ENCODE measurements at regions not wholly inside any gene's neighbourhood (a gene's known extent, or its start where the extent isn't known, plus 50 kb on each side); places are given as distances from the start of the nearest gene placed in this dataset.

DNA sequence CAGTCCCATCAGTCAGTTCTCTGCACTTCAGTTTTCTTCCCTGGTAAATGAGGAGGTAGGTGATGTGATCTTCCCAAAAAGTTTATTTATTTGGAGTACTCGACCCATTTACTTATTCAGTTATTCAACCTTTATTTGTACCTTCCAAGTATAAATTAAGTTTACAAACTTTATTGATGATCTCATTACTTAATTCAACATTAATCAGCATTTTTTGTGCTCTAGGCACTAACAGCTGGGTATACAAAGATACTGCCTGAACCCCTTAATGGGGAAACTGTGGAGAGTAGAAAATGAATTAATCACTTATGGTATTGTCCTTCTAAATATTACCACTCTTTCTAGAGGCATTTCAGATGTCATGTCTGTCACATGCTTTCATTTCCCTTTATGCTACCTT lies 293.3 kb downstream of the DLEU7 start:
- Histone ChIP-seq H3K4me1 (ENCODE audit: control insufficient read depth in 1 of 2, insufficient read depth in 1 of 2, low read depth in 1 of 2, low read length in 1 of 2) (no peaks in the 10 kb centered on the region), H3K27ac (no peak overlapping the region), H3K4me3 (ENCODE audit: low read depth in 1 of 2, low read length in 1 of 2) (no peak overlapping the region), H3K9me3 (no peaks in the 10 kb centered on the region), H3K36me3 (no peaks in the 10 kb centered on the region), H3K27me3 (no peaks in the 10 kb centered on the region)
- TF ChIP-seq, protein P1, sequence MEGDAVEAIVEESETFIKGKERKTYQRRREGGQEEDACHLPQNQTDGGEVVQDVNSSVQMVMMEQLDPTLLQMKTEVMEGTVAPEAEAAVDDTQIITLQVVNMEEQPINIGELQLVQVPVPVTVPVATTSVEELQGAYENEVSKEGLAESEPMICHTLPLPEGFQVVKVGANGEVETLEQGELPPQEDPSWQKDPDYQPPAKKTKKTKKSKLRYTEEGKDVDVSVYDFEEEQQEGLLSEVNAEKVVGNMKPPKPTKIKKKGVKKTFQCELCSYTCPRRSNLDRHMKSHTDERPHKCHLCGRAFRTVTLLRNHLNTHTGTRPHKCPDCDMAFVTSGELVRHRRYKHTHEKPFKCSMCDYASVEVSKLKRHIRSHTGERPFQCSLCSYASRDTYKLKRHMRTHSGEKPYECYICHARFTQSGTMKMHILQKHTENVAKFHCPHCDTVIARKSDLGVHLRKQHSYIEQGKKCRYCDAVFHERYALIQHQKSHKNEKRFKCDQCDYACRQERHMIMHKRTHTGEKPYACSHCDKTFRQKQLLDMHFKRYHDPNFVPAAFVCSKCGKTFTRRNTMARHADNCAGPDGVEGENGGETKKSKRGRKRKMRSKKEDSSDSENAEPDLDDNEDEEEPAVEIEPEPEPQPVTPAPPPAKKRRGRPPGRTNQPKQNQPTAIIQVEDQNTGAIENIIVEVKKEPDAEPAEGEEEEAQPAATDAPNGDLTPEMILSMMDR (IDR thresholded peaks at IDR 0.05), result no peak

DNA sequence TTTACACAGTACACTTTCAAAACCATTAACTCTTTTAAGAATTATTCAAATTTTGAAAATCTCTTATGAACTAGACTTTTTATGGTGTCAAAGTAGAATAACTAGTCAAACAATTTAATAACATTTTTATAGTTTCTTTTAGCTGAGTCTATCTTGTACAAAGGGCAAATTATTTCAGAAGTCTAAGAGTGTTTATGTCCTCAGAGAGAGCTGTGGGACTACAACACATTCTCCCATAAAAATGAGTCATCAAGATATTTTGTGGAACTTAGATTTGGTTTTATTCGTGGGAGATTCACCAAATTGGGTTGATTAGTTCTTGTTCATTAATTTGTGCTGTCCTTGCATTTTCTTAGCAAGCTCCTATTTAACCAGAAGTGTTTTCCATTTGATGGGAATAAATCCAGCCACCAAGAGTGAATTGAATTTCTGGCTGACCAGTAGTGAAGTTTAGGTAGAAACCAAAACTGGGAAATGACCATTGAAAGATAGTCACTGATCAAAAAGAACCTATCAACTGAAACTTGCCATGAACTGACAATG lies 291.0 kb downstream of the DLEU7 start:
- Histone ChIP-seq H3K4me1 (ENCODE audit: control insufficient read depth in 1 of 2, insufficient read depth in 1 of 2, low read depth in 1 of 2, low read length in 1 of 2) (no peaks in the 10 kb centered on the region), H3K4me3 (ENCODE audit: low read depth in 1 of 2, low read length in 1 of 2) (no peak overlapping the region), H3K27me3 (no peaks in the 10 kb centered on the region), H3K27ac (no peak overlapping the region), H3K9me3 (no peaks in the 10 kb centered on the region), H3K36me3 (no peaks in the 10 kb centered on the region)
- TF ChIP-seq, protein P1 (IDR thresholded peaks at IDR 0.05), result no peak

DNA sequence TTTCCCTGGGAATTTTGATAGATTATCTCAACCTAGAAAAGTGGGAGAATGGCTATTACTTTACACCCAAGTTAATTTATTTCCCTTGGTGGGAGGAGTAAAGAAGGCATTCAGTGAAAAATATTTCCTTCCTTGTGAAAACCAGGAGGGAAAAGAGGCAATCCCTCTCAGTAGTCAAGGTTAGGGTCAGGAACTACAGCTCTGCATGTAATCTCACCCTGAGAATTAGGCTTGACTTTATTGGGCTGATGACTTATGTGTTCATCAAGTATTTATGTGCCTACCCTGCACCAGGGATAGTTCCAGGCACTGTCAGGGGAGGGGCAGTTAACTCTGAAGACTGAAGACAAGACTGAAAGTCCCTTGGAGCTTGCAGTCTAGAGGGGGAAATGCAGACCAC lies 281.8 kb downstream of the DLEU7 start:
- H3K27me3 ChIP-seq, result no peaks in the 10 kb centered on the region
- H3K36me3 ChIP-seq, result no peaks in the 10 kb centered on the region
- TF ChIP-seq, protein P1 (IDR thresholded peaks at IDR 0.05), result no peak
- no peak overlapping the region for H3K4me3 ChIP-seq (ENCODE audit: low read depth in 1 of 2, low read length in 1 of 2)
- H3K9me3 ChIP-seq, result no peaks in the 10 kb centered on the region
- H3K4me1 ChIP-seq (ENCODE audit: control insufficient read depth in 1 of 2, insufficient read depth in 1 of 2, low read depth in 1 of 2, low read length in 1 of 2), result no peaks in the 10 kb centered on the region
- no peak overlapping the region for H3K27ac ChIP-seq

GRCh38 chr13:50566646-50567045 lies 276.8 kb downstream of the DLEU7 start:
- TF ChIP-seq, protein P1 (IDR thresholded peaks at IDR 0.05), result no peak
- Histone ChIP-seq H3K4me1 (ENCODE audit: control insufficient read depth in 1 of 2, insufficient read depth in 1 of 2, low read depth in 1 of 2, low read length in 1 of 2) (no peaks in the 10 kb centered on the region), H3K27ac (no peak overlapping the region), H3K9me3 (no peaks in the 10 kb centered on the region), H3K27me3 (no peaks in the 10 kb centered on the region), H3K4me3 (ENCODE audit: low read depth in 1 of 2, low read length in 1 of 2) (no peak overlapping the region), H3K36me3 (no peaks in the 10 kb centered on the region)

DNA sequence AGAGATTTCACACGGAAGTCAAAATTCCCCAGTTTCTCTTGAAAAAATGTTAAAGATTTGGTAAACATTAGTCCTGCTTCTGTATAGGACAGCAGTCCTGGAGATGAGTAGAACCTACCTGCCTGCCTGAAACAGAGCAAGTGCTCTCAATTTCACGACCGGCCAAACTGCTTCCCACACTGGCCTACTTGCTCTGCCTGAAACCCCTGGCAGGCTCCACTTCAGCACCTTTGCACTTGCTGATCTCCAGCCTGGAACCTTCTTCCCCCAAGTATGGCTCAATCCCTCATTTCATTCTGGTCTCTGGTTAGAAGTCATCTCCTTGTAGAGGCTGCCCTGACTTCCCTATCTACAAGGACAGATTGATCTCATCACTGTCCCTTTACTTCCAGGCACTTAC lies 271.4 kb downstream of the DLEU7 start:
- Histone ChIP-seq H3K36me3 (no peaks in the 10 kb centered on the region), H3K4me3 (ENCODE audit: low read depth in 1 of 2, low read length in 1 of 2) (no peak overlapping the region), H3K27me3 (no peaks in the 10 kb centered on the region), H3K4me1 (ENCODE audit: control insufficient read depth in 1 of 2, insufficient read depth in 1 of 2, low read depth in 1 of 2, low read length in 1 of 2) (no peaks in the 10 kb centered on the region), H3K9me3 (no peaks in the 10 kb centered on the region), H3K27ac (no peak overlapping the region)
- TF ChIP-seq, protein P1 (IDR thresholded peaks at IDR 0.05), result no peak

GRCh38 chr13:50573066-50573465 lies 270.4 kb downstream of the DLEU7 start:
- H3K4me1 ChIP-seq (ENCODE audit: control insufficient read depth in 1 of 2, insufficient read depth in 1 of 2, low read depth in 1 of 2, low read length in 1 of 2), result no peaks in the 10 kb centered on the region
- H3K4me3 ChIP-seq (ENCODE audit: low read depth in 1 of 2, low read length in 1 of 2), result no peak overlapping the region
- H3K27ac ChIP-seq, result no peak overlapping the region
- no peaks in the 10 kb centered on the region for H3K27me3 ChIP-seq
- H3K36me3 ChIP-seq, result no peaks in the 10 kb centered on the region
- no peaks in the 10 kb centered on the region for H3K9me3 ChIP-seq
- TF ChIP-seq, protein P1 (IDR thresholded peaks at IDR 0.05), result no peak
